C4-2B (cell line): ENCODE measurements at regions not wholly inside any gene's neighbourhood (a gene's known extent, or its start where the extent isn't known, plus 50 kb on each side); places are given as distances from the start of the nearest gene placed in this dataset.

Experiments
- CTCF ChIP-seq: fragments of 450-650 bp; conservative IDR thresholded peaks from 2 replicates; pipeline ENCODE4 v1.5.1; 2017; ENCODE audit warnings: mild to moderate bottlenecking
- ZFX ChIP-seq: fragments of 450-650 bp; IDR thresholded peaks from 2 replicates; pipeline ENCODE4 v1.6.1; 2017

GRCh38 chr10:9147475-9147874, 1093.0 kb downstream of the GATA3 start:
- TF ChIP-seq CTCF, result no peak
- TF ChIP-seq ZFX, result no peak
